Colonic mucosa (tissue), 4 donors: ENCODE measurements at regions not wholly inside any gene's neighbourhood (a gene's known extent, or its start where the extent isn't known, plus 50 kb on each side); places are given as distances from the start of the nearest gene placed in this dataset.

Experiments used
- DNase-seq: peaks from one replicate; pipeline ENCODE4 v3.0.0-alpha.2; 2020
- H3K27ac ChIP-seq: fragments of 200-600 bp; one replicate; pipeline ENCODE4 v1.8.0; 2021
- H3K27me3 ChIP-seq: fragments of 200-600 bp; one replicate; pipeline ENCODE4 v1.8.0; 2021
- H3K36me3 ChIP-seq: fragments of 200-600 bp; one replicate; pipeline ENCODE4 v1.8.0; 2021
- H3K4me1 ChIP-seq: fragments of 200-600 bp; one replicate; pipeline ENCODE4 v1.8.0; 2021; ENCODE audit warnings: mild to moderate bottlenecking
- H3K4me3 ChIP-seq: fragments of 200-600 bp; one replicate; pipeline ENCODE4 v1.8.0; 2021
- H3K9ac ChIP-seq, 2 donors: one replicate each; pipeline ENCODE4 v1.7.0; 2013; ENCODE audit warnings: control low read depth in 2 of 2, low read depth in 2 of 2, low read length in 2 of 2
- H3K9me3 ChIP-seq: fragments of 200-600 bp; one replicate; pipeline ENCODE4 v1.8.0; 2021
- intact Hi-C: fragments of 100-400 bp; cut with DNase I; formaldehyde crosslinking; loops from one replicate; pipeline ENCODE4 v1.14.1; 2022
- TF ChIP-seq, protein P1 (sequence below): fragments of 200-600 bp; IDR thresholded peaks from one replicate; pipeline ENCODE4 v1.8.0; 2022; ENCODE audit warnings: antibody characterized with exemption, mild to moderate bottlenecking
- donor health status: healthy.
- donor health status: DM: no; HTN: no; CAD: no.
- donor health status: DM: no; HTN: no; CAD: no.

DNA sequence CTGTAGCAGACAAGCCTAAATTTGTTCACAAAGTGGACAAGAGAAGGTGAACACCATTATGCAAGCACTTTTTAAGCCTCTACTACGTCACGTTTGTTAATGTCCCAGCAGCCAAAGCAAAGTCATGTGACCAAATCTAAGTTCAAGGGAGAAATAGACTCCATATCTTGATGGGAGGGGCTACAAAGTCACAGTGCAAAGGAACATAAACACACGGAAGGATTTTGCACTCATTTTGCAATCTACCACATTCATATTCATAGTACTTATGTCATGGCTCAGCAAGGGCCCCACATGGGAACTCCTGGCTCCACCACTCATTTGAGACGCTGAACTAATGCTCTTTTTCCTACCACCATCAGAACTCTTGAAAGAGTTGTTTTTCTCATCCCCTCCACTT is 139.0 kb upstream of the JADE1 start:
- TF ChIP-seq, protein P1, sequence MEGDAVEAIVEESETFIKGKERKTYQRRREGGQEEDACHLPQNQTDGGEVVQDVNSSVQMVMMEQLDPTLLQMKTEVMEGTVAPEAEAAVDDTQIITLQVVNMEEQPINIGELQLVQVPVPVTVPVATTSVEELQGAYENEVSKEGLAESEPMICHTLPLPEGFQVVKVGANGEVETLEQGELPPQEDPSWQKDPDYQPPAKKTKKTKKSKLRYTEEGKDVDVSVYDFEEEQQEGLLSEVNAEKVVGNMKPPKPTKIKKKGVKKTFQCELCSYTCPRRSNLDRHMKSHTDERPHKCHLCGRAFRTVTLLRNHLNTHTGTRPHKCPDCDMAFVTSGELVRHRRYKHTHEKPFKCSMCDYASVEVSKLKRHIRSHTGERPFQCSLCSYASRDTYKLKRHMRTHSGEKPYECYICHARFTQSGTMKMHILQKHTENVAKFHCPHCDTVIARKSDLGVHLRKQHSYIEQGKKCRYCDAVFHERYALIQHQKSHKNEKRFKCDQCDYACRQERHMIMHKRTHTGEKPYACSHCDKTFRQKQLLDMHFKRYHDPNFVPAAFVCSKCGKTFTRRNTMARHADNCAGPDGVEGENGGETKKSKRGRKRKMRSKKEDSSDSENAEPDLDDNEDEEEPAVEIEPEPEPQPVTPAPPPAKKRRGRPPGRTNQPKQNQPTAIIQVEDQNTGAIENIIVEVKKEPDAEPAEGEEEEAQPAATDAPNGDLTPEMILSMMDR, result no peak

DNA sequence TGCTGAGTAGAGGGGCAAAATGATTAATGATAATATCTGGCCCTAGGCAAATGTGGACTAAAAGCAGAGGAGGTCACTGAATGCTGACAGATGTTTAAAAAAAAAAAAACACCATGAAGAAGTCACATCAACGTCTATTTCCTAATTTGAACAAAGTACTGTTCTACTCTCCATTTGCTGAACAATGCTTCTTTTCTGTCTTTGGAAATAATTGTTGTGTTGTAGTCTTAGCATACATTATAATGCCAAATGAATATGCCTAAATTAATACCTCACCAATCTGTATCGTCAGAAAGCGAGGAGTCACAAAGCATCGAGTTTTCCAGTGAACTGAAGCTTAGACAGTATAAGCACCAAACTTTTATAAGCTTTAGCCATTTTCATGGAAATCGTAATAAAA is 140.9 kb upstream of the JADE1 start:
- no peak for DNase-seq
- Histone ChIP-seq H3K4me3 (no peak overlapping the region), H3K36me3 (no peaks in the 10 kb centered on the region), H3K4me1 (no peaks in the 10 kb centered on the region), H3K27me3 (no peaks in the 10 kb centered on the region), H3K9ac (no peak overlapping the region), H3K27ac (no peak overlapping the region), H3K9me3 (no peaks in the 10 kb centered on the region)
- TF ChIP-seq, protein P1, result no peak
- intact Hi-C loops, result no loop called here

More for the DNA sequence above, 139.0 kb upstream of the JADE1 start:
- DNase-seq, result no peak
- Histone ChIP-seq H3K27ac (no peak overlapping the region), H3K4me3 (no peak overlapping the region), H3K27me3 (no peaks in the 10 kb centered on the region), H3K4me1 (no peaks in the 10 kb centered on the region), H3K36me3 (no peaks in the 10 kb centered on the region), H3K9me3 (no peaks in the 10 kb centered on the region), H3K9ac (no peak overlapping the region)
- intact Hi-C loops, result no loop called here

GRCh38 chr4:128665514-128665913 is 144.0 kb upstream of the JADE1 start:
- intact Hi-C loops, result no loop called here
- Histone ChIP-seq H3K4me1 (no peaks in the 10 kb centered on the region), H3K9me3 (no peaks in the 10 kb centered on the region), H3K27me3 (no peaks in the 10 kb centered on the region), H3K4me3 (no peak overlapping the region), H3K9ac (no peak overlapping the region), H3K36me3 (no peaks in the 10 kb centered on the region), H3K27ac (no peak overlapping the region)
- TF ChIP-seq, protein P1, result no peak
- DNase-seq, result no peak

- no peak overlapping the region for H3K9ac ChIP-seq
- intact Hi-C loops, result no loop called here
- H3K27me3 ChIP-seq, result no peaks in the 10 kb centered on the region
- no peaks in the 10 kb centered on the region for H3K9me3 ChIP-seq
- no peak overlapping the region for H3K4me3 ChIP-seq
- no peaks in the 10 kb centered on the region for H3K36me3 ChIP-seq
- peak; percentile 48 for DNase-seq
- TF ChIP-seq, protein P1, result no peak
- no peaks in the 10 kb centered on the region for H3K4me1 ChIP-seq
- no peak overlapping the region for H3K27ac ChIP-seq
These were observed 146.2 kb upstream of the JADE1 start for GRCh38 chr4:128663325-128663724.

DNA sequence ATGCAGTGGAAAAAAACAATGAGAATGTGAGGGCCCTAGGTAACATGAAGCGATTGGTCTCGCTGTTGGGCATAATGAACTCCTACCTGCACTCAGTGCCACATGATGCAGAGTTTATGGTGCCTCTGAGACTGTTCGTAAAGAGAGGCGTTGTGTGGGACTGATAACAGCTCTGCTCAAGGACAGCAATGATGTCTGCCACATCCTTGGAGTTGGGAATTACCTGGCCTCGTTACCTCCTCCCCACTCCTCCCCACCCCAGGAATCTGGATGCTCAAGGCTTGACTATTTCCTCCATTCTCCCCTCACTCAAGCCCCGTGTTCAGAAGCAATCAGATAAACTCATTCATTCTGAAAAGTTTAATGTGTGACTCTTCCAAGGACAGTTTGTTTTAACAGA is 148.0 kb upstream of the JADE1 start:
- Histone ChIP-seq H3K9ac (no peak overlapping the region), H3K9me3 (no peaks in the 10 kb centered on the region), H3K36me3 (no peaks in the 10 kb centered on the region), H3K4me3 (no peak overlapping the region), H3K27ac (no peak overlapping the region), H3K27me3 (no peaks in the 10 kb centered on the region), H3K4me1 (no peaks in the 10 kb centered on the region)
- no peak for DNase-seq
- intact Hi-C loops, result no loop called here
- TF ChIP-seq, protein P1, result no peak
